Stomach smooth muscle (tissue), 2 donors: ENCODE measurements at regions not wholly inside any gene's neighbourhood (a gene's known extent, or its start where the extent isn't known, plus 50 kb on each side); places are given as distances from the start of the nearest gene placed in this dataset.

Experiments used
- H3K27ac ChIP-seq: one replicate; pipeline ENCODE4 v1.7.0; 2013; ENCODE audit warnings: mild to moderate bottlenecking, low read length, inconsistent platforms
- H3K27me3 ChIP-seq, 2 donors: one replicate each; pipeline ENCODE4 v1.7.0; 2013; ENCODE audit warnings: low read length in 2 of 2; ENCODE audit not compliant: insufficient read depth in 2 of 2, control insufficient read depth in 1 of 2
- H3K36me3 ChIP-seq, 2 donors: one replicate each; pipeline ENCODE4 v1.7.0; 2013; ENCODE audit warnings: low read length in 2 of 2; ENCODE audit not compliant: control insufficient read depth in 2 of 2, insufficient read depth in 2 of 2
- H3K4me1 ChIP-seq: one replicate; pipeline ENCODE4 v1.7.0; 2013; ENCODE audit warnings: low read length; ENCODE audit not compliant: control insufficient read depth, insufficient read depth
- H3K4me3 ChIP-seq, 2 donors: one replicate each; pipeline ENCODE4 v1.7.0; 2013; ENCODE audit warnings: low read length in 2 of 2
- H3K9ac ChIP-seq, 2 donors: one replicate each; pipeline ENCODE4 v1.7.0; 2013; ENCODE audit warnings: low read length in 2 of 2, mild to moderate bottlenecking in 1 of 2
- H3K9me3 ChIP-seq, 2 donors: one replicate each; pipeline ENCODE4 v1.7.0; 2013; ENCODE audit warnings: low read length in 2 of 2; ENCODE audit not compliant: control insufficient read depth in 2 of 2
- donor health status: healthy.
- donor health status: Pancreatic carcinoma.

- H3K36me3 ChIP-seq, result no peaks in the 10 kb centered on the region
- no peaks in the 10 kb centered on the region for H3K9me3 ChIP-seq
These were observed 776.4 kb downstream of the KCTD16 start for GRCh38 chr5:144947023-144947422.

DNA sequence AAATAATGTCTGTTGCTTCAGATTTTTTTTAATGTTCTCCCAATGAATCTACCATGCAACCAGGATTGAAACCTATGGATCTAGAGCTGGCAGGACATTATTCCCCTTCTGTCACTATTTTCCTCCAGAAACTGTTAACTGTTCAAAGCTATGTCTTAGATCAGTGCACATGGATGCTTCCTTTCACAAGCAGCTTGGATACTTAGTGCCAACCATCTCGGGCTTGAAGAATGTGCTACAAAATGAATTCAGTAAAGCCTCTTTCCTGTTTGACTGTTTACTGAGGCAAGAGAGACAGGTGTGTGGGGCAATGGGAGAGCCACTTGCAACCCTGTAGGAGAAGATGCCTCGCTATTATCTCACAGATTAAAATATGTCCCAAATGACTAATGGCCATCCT lies 774.8 kb downstream of the KCTD16 start:
- no peaks in the 10 kb centered on the region for H3K36me3 ChIP-seq

More at GRCh38 chr5:144947023-144947422, 776.4 kb downstream of the KCTD16 start:
- Histone ChIP-seq H3K27ac (no peak overlapping the region), H3K27me3 (no peaks in the 10 kb centered on the region), H3K4me3 (no peak overlapping the region), H3K9ac (no peak overlapping the region), H3K4me1 (no peaks in the 10 kb centered on the region)

GRCh38 chr5:144944936-144945335 lies 774.3 kb downstream of the KCTD16 start:
- no peaks in the 10 kb centered on the region for H3K4me1 ChIP-seq
- no peak overlapping the region for H3K9ac ChIP-seq
- no peaks in the 10 kb centered on the region for H3K27me3 ChIP-seq
- no peak overlapping the region for H3K27ac ChIP-seq
- no peaks in the 10 kb centered on the region for H3K36me3 ChIP-seq
- H3K9me3 ChIP-seq, result no peaks in the 10 kb centered on the region
- H3K4me3 ChIP-seq, result no peak overlapping the region

More for the DNA sequence above, 774.8 kb downstream of the KCTD16 start:
- Histone ChIP-seq H3K9me3 (no peaks in the 10 kb centered on the region), H3K27me3 (no peaks in the 10 kb centered on the region), H3K4me3 (no peak overlapping the region), H3K27ac (no peak overlapping the region), H3K4me1 (no peaks in the 10 kb centered on the region), H3K9ac (no peak overlapping the region)

GRCh38 chr5:144941004-144941403 lies 770.3 kb downstream of the KCTD16 start:
- H3K27me3 ChIP-seq, result no peaks in the 10 kb centered on the region
- no peaks in the 10 kb centered on the region for H3K4me1 ChIP-seq
- no peak overlapping the region for H3K27ac ChIP-seq
- H3K9ac ChIP-seq, result no peak overlapping the region
- H3K9me3 ChIP-seq, result no peaks in the 10 kb centered on the region
- no peak overlapping the region for H3K4me3 ChIP-seq
- H3K36me3 ChIP-seq, result no peaks in the 10 kb centered on the region

- Histone ChIP-seq H3K9ac (no peak overlapping the region), H3K4me1 (no peaks in the 10 kb centered on the region), H3K9me3 (no peaks in the 10 kb centered on the region), H3K27ac (no peak overlapping the region), H3K4me3 (no peak overlapping the region), H3K36me3 (no peaks in the 10 kb centered on the region), H3K27me3 (no peaks in the 10 kb centered on the region)
These were observed 747.7 kb downstream of the KCTD16 start for GRCh38 chr5:144918371-144918770.

- H3K36me3 ChIP-seq, result no peaks in the 10 kb centered on the region
- no peaks in the 10 kb centered on the region for H3K27me3 ChIP-seq
- no peak overlapping the region for H3K27ac ChIP-seq
- no peaks in the 10 kb centered on the region for H3K9me3 ChIP-seq
- H3K4me1 ChIP-seq, result no peaks in the 10 kb centered on the region
- no peak overlapping the region for H3K4me3 ChIP-seq
- H3K9ac ChIP-seq, result no peak overlapping the region
These were observed 744.8 kb downstream of the KCTD16 start for GRCh38 chr5:144915452-144915851.

DNA sequence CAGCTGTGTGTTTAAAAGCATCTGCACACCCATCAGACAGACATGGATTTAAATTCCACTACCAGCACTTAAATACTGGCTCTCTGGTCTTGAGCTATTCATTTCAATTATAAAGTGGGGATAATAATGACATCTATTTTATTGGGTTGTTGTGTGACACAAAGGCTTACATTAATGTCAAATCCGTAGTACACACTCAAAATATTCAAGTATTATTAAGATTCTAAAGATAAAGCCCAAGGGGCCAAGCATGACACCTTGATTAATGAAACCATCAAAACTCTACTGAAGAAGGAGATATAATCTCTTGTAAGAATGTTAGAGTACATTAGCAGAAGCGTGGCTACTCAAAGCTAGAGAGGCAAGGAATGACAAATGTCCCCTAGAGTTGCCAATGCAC lies 743.0 kb downstream of the KCTD16 start:
- Histone ChIP-seq H3K4me3 (no peak overlapping the region), H3K9ac (no peak overlapping the region), H3K4me1 (no peaks in the 10 kb centered on the region), H3K9me3 (no peaks in the 10 kb centered on the region), H3K27me3 (no peaks in the 10 kb centered on the region), H3K27ac (no peak overlapping the region), H3K36me3 (no peaks in the 10 kb centered on the region)

DNA sequence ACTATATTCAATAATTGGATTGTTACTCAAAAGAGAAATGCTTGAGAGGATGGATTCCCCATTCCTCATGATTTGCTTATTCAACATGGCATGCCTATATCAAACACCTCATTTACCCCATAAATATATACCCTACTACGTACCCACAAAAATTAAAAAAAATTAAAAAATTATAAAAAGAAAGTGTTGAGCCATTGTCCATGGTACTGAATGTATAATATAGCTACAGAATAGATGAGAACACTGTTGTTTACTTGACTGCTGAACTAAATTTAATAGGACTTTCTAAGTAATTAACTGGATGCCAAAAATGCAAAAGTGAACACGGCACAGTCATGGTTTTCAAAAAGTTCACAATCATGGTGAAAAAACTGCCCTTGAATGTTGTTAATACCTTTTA lies 725.8 kb downstream of the KCTD16 start:
- Histone ChIP-seq H3K9me3 (no peaks in the 10 kb centered on the region), H3K9ac (no peak overlapping the region), H3K36me3 (no peaks in the 10 kb centered on the region), H3K4me3 (no peak overlapping the region), H3K27me3 (no peaks in the 10 kb centered on the region), H3K4me1 (no peaks in the 10 kb centered on the region), H3K27ac (no peak overlapping the region)

GRCh38 chr5:144886668-144887067 lies 716.0 kb downstream of the KCTD16 start:
- Histone ChIP-seq H3K4me3 (no peak overlapping the region), H3K36me3 (no peaks in the 10 kb centered on the region), H3K27ac (no peak overlapping the region), H3K4me1 (no peaks in the 10 kb centered on the region), H3K9me3 (peaks cover 0 to 3% of the 10 kb centered on the region in 2 donors), H3K27me3 (no peaks in the 10 kb centered on the region), H3K9ac (no peak overlapping the region)

DNA sequence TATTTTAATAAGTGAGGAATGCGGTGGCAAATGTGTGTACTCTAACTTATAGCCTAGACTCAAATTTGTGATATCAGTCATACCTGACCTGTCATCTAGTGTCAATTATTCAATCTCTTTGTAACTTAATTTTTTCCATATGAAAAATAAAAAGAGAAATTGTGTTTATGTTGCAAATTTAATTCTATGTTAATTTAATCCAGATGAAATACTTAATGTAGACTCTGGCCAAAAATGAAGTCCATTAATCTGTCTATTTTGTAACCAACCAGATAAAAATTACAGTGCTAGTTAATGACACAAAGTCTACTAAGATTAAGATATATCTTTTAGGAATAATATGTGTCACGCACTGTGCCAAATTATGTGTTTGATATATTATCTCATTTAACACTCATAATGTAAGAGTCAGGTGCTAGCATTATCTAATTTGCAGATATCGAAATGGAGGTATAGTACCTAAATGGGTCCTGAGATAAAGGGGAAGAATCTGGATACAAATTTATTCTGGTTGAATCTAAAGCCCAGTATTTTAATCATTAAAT lies 712.1 kb downstream of the KCTD16 start:
- Histone ChIP-seq H3K9me3 (peaks cover 0 to 3% of the 10 kb centered on the region in 2 donors), H3K36me3 (no peaks in the 10 kb centered on the region), H3K9ac (no peak overlapping the region), H3K4me3 (no peak overlapping the region), H3K4me1 (no peaks in the 10 kb centered on the region), H3K27ac (no peak overlapping the region), H3K27me3 (no peaks in the 10 kb centered on the region)

- Histone ChIP-seq H3K27ac (no peak overlapping the region), H3K9me3 (peaks cover 0 to 3% of the 10 kb centered on the region in 2 donors), H3K4me1 (no peaks in the 10 kb centered on the region), H3K9ac (no peak overlapping the region), H3K36me3 (no peaks in the 10 kb centered on the region), H3K4me3 (no peak overlapping the region), H3K27me3 (no peaks in the 10 kb centered on the region)
These were observed 709.8 kb downstream of the KCTD16 start for GRCh38 chr5:144880513-144880912.
